K562 (cell line): ENCODE measurements at regions not wholly inside any gene's neighbourhood (a gene's known extent, or its start where the extent isn't known, plus 50 kb on each side); places are given as distances from the start of the nearest gene placed in this dataset.

ENCODE experiments used
- ATAC-seq: fragments of 200-7000 bp; cut with Tn5 transposase; 3 replicates; pipeline ENCODE4 v1.9.1; 2020; ENCODE audit warnings: moderate library complexity
- BruUV-seq: library from RNA; stranded (reverse); fragments of 400-500 nt; replicated peaks from 2 replicates; lab custom pipeline; 2021; lab: Mats Ljungman, UMichigan
- CTCF ChIA-PET: fragments of 300-600 bp; formaldehyde crosslinking; extraction: SDS; loops from one replicate; lab custom pipeline; 2021; ENCODE audit warnings: low intra/inter-chr PET ratio; lab: Yijun Ruan, JAX
- POLR2A ChIA-PET: fragments of 300-600, 350-650 bp; sonication (Branson Sonifier 250); formaldehyde crosslinking; extraction: SDS; loops from one replicate; lab custom pipeline; 2021; ENCODE audit warnings: antibody characterized with exemption, inconsistent platforms; lab: Yijun Ruan, JAX
- DNase-seq, 4 experiments: peaks; one replicate each; pipeline versions ENCODE4 v3.0.0 to v3.0.0-alpha.2; 2011 to 2018; ENCODE audit warnings: low spot score in 3 of 4, mixed read lengths in 3 of 4; ENCODE audit errors: extremely low read depth in 1 of 4
- FAIRE-seq: peaks from 2 replicates; lab custom pipeline; 2011; peaks lifted over from hg19 to GRCh38; lab: Jason Lieb, UNC
- H2AFZ ChIP-seq: 2 replicates; pipeline ENCODE4 v1.6.0; 2011; ENCODE audit warnings: low read depth, low read length, control low read depth, inconsistent platforms
- H3K27ac ChIP-seq: fragments of 200-600 bp; 3 replicates; pipeline ENCODE4 v1.8.0; 2011; ENCODE audit warnings: low read depth, mild to moderate bottlenecking, control low read depth, inconsistent platforms, low read length, moderate library complexity, mixed read lengths; ENCODE audit errors: extremely low read depth
- H3K27me3 ChIP-seq, 2 experiments: fragments of 300-600 bp in 1 of 2; 2 replicates in 1 of 2; 3 replicates in 1 of 2; pipeline versions ENCODE4 v1.6.0 to v1.8.0; 2011; ENCODE audit warnings: inconsistent platforms in 2 of 2, low read length in 2 of 2, mild to moderate bottlenecking in 1 of 2, mixed read lengths in 1 of 2, moderate library complexity in 1 of 2; ENCODE audit not compliant: control insufficient read depth in 2 of 2, insufficient read depth in 2 of 2
- H3K36me3 ChIP-seq: fragments of 300-600 bp; 3 replicates; pipeline ENCODE4 v1.8.0; 2011; ENCODE audit warnings: mild to moderate bottlenecking, low read length, inconsistent platforms; ENCODE audit not compliant: control insufficient read depth, insufficient read depth
- H3K4me1 ChIP-seq, 2 experiments: fragments of 200-600 bp in 1 of 2; replicated peaks in 1 of 2; 2 replicates in 1 of 2; 3 replicates in 1 of 2; pipeline versions ENCODE4 v1.5.1 to v1.8.0; 2011; ENCODE audit warnings: inconsistent platforms in 2 of 2, low read length in 2 of 2, mild to moderate bottlenecking in 1 of 2, mixed read lengths in 1 of 2, moderate library complexity in 1 of 2; ENCODE audit not compliant: control insufficient read depth in 2 of 2, insufficient read depth in 2 of 2
- H3K4me2 ChIP-seq: 2 replicates; pipeline ENCODE4 v1.6.1; 2011; ENCODE audit warnings: low read length, control low read depth, inconsistent platforms, mixed read lengths; ENCODE audit not compliant: insufficient read depth
- H3K4me3 ChIP-seq: fragments of 200-600 bp; sonication (generic), shearing (Covaris generic); 2 replicates; pipeline ENCODE4 v1.5.1; 2016; ENCODE audit warnings: control low read depth, inconsistent platforms
- H3K79me2 ChIP-seq: fragments of 200-600 bp; 3 replicates; pipeline ENCODE4 v1.8.0; 2011; ENCODE audit warnings: low read length, inconsistent platforms; ENCODE audit not compliant: control insufficient read depth, insufficient read depth
- H3K9ac ChIP-seq, 2 experiments: 2 replicates each; pipeline versions ENCODE4 v1.6.0 to v1.6.1; 2011; ENCODE audit warnings: low read depth in 2 of 2, low read length in 2 of 2, control low read depth in 1 of 2, inconsistent platforms in 1 of 2, mild to moderate bottlenecking in 1 of 2, mixed read lengths in 1 of 2; ENCODE audit not compliant: insufficient read depth in 1 of 2
- H3K9me1 ChIP-seq: one replicate; pipeline ENCODE4 v1.6.0; 2011; ENCODE audit warnings: inconsistent platforms, mild to moderate bottlenecking, low read length, moderate library complexity; ENCODE audit not compliant: control insufficient read depth, insufficient read depth
- H3K9me3 ChIP-seq: replicated peaks from 2 replicates; pipeline ENCODE4 v1.5.1; 2011; ENCODE audit warnings: low read depth, low read length, inconsistent platforms; ENCODE audit not compliant: control insufficient read depth, insufficient read depth
- H4K20me1 ChIP-seq: replicated peaks from 2 replicates; pipeline ENCODE4 v1.6.1; 2011; ENCODE audit warnings: low read length, inconsistent platforms, mixed read lengths; ENCODE audit not compliant: control insufficient read depth, insufficient read depth
- L3MBTL2 ChIP-seq: fragments of 450-650 bp; IDR thresholded peaks from 2 replicates; pipeline ENCODE4 v1.6.1; 2016; ENCODE audit warnings: mild to moderate bottlenecking, moderate library complexity
- MAFF ChIP-seq: IDR thresholded peaks from 2 replicates; pipeline ENCODE4 v1.6.1; 2012; ENCODE audit warnings: low read length, improper control_type of control experiment
- MAFG ChIP-seq: fragments of 450-650 bp; conservative IDR thresholded peaks from 2 replicates; pipeline ENCODE4 v1.6.1; 2016; ENCODE audit warnings: missing genetic modification characterization, missing compliant biosample characterization
- MAFK ChIP-seq: IDR thresholded peaks from 2 replicates; pipeline ENCODE4 v1.6.1; 2011; ENCODE audit warnings: low read length, improper control_type of control experiment
- MNT ChIP-seq, 2 experiments: fragments of 450-650 bp; conservative IDR thresholded peaks; 2 replicates each; pipeline ENCODE4 v1.6.1; 2017; ENCODE audit warnings: mild to moderate bottlenecking in 2 of 2, moderate library complexity in 2 of 2
- NFYB ChIP-seq: IDR thresholded peaks from 2 replicates; pipeline ENCODE4 v1.6.1; 2011; ENCODE audit warnings: mild to moderate bottlenecking, moderate library complexity; ENCODE audit not compliant: insufficient read length; ENCODE audit errors: extremely low read depth
- PATZ1 ChIP-seq: fragments of 250-450 bp; sonication (Bioruptor Pico); IDR thresholded peaks from 2 replicates; pipeline ENCODE4 v1.5.0; 2020; ENCODE audit warnings: mild to moderate bottlenecking, borderline replicate concordance
- RAD51 ChIP-seq: fragments of 450-650 bp; IDR thresholded peaks from 2 replicates; pipeline ENCODE4 v1.7.1; 2016; ENCODE audit warnings: low read depth, mild to moderate bottlenecking, borderline replicate concordance
- SMC3 ChIP-seq: conservative IDR thresholded peaks from 2 replicates; pipeline ENCODE4 v1.6.1; 2011; ENCODE audit warnings: low read depth, low read length, improper control_type of control experiment; ENCODE audit not compliant: insufficient read depth
- ZBTB8A ChIP-seq: fragments of 450-650 bp; IDR thresholded peaks from 2 replicates; pipeline ENCODE4 v1.6.1; 2018; ENCODE audit warnings: mild to moderate bottlenecking, moderate library complexity; ENCODE audit not compliant: partially characterized antibody
- ZNF316 ChIP-seq: fragments of 450-650 bp; IDR thresholded peaks from 2 replicates; pipeline ENCODE4 v1.6.1; 2016
- WGBS: fragments of 100-300 bp; shearing (Covaris generic); methylation state at CpG from one replicate; pipeline ENCODE4 v1.1.6; 2016; ENCODE audit warnings: low coverage, mixed read lengths; ENCODE audit not compliant: insufficient coverage; ENCODE audit errors: missing lambda C conversion rate; 5-methylcytosine and 5-hydroxymethylcytosine counted together
- in situ Hi-C: fragments of 300-500 bp; cut with MboI; formaldehyde crosslinking; loops from 4 replicates; pipeline ENCODE4 v1.15.0; 2018; ENCODE audit warnings: inconsistent platforms, mixed read lengths
- intact Hi-C: fragments of 100-400 bp; cut with micrococcal nuclease; formaldehyde crosslinking; loops from 2 replicates; pipeline ENCODE4 v1.14.2; 2022
- TF ChIP-seq, protein P1 (sequence below): fragments of 250-450 bp; sonication (Bioruptor Pico); IDR thresholded peaks from 2 replicates; pipeline ENCODE4 v1.5.0; 2021

GRCh38 chr2:167524786-167525185 is 636.5 kb downstream of the XIRP2 start:
- Histone ChIP-seq H2AFZ (no peak overlapping the region), H3K79me2 (no peaks in the 10 kb centered on the region), H3K27me3 (no peaks in the 10 kb centered on the region), H3K27ac (no peak overlapping the region), H3K9ac (no peak overlapping the region), H3K4me3 (no peak overlapping the region), H3K4me2 (no peak overlapping the region), H3K4me1 (no peaks in the 10 kb centered on the region), H3K9me3 (no peaks in the 10 kb centered on the region), H3K36me3 (no peaks in the 10 kb centered on the region), H4K20me1 (no peaks in the 10 kb centered on the region), H3K9me1 (no peaks in the 10 kb centered on the region)
- in situ Hi-C loops: no loop called here
- POLR2A ChIA-PET: no interaction called here
- 0% methylated on average over 2 of the region's 2 CpGs for WGBS
- ATAC-seq (no peak), FAIRE-seq (no peak), DNase-seq (no peak)
- CTCF ChIA-PET: no interaction called here
- intact Hi-C loops: no loop called here
- TF ChIP-seq MAFF (peak; percentile 32; the same call in 1 of the 2 replicates), L3MBTL2 (no peak), ZNF316 (peak; percentile 30; the same call in 1 of the 2 replicates), MAFK (peak; percentile 41), MAFG (tag) (0 out of 2 replicates have a peak, but pooled peaks have one; percentile 12), RAD51 (no peak)
- no TSS peak for BruUV-seq

GRCh38 chr2:167510071-167510759 is 621.9 kb downstream of the XIRP2 start:
- BruUV-seq: no TSS peak
- no peaks in the 10 kb centered on the region for H3K9me1 ChIP-seq
- no peak for DNase-seq
- H3K4me2 ChIP-seq: no peak overlapping the region
- ChIA-PET CTCF (interaction anchor here (0.6 kb wide), 1 partner anchor 1769 kb away, joined by 3 read pairs; no protein-coding TSS in a partner anchor), POLR2A (no interaction called here)
- H3K36me3 ChIP-seq: no peaks in the 10 kb centered on the region
- FAIRE-seq: no peak
- H3K9me3 ChIP-seq: 0 out of 2 replicates have a peak, but pooled peaks cover 2% of the 10 kb centered on the region
- H3K27ac ChIP-seq: no peak overlapping the region
- ATAC-seq: no peak
- H3K4me3 ChIP-seq: no peak overlapping the region
- in situ Hi-C loops (no loop called here), intact Hi-C loops (no loop called here)
- no peak overlapping the region for H2AFZ ChIP-seq
- no peaks in the 10 kb centered on the region for H4K20me1 ChIP-seq
- no peak overlapping the region for H3K9ac ChIP-seq
- WGBS: 0% methylated on average over 2 of the region's 2 CpGs
- H3K79me2 ChIP-seq: no peaks in the 10 kb centered on the region
- no peaks in the 10 kb centered on the region for H3K4me1 ChIP-seq
- H3K27me3 ChIP-seq: no peaks in the 10 kb centered on the region
- TF ChIP-seq ZBTB8A (no peak), SMC3 (no peak), MNT (conservative IDR thresholded peaks at IDR 0.05) (no peak), NFYB (no peak), PATZ1 (CRISPR knock-in tag) (no peak)
- TF ChIP-seq, protein P1, sequence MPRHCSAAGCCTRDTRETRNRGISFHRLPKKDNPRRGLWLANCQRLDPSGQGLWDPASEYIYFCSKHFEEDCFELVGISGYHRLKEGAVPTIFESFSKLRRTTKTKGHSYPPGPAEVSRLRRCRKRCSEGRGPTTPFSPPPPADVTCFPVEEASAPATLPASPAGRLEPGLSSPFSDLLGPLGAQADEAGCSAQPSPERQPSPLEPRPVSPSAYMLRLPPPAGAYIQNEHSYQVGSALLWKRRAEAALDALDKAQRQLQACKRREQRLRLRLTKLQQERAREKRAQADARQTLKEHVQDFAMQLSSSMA (CRISPR knock-in tag): no peak
